ENCODE measurements at regions not wholly inside any gene's neighbourhood (a gene's known extent, or its start where the extent isn't known, plus 50 kb on each side); places are given as distances from the start of the nearest gene placed in this dataset.

GRCh38 chr5:17432569-17432968 is 65.5 kb upstream of the TAF11L2 start:
- TF ChIP-seq POLR2A (IDR thresholded peaks at IDR 0.05) (no peak), CTCF (IDR thresholded peaks at IDR 0.05) (no peak), EP300 (IDR thresholded peaks at IDR 0.05) (no peak)

Data from ovary (tissue), 3 donors.